ENCODE measurements at regions not wholly inside any gene's neighbourhood (a gene's known extent, or its start where the extent isn't known, plus 50 kb on each side); places are given as distances from the start of the nearest gene placed in this dataset.

DNA sequence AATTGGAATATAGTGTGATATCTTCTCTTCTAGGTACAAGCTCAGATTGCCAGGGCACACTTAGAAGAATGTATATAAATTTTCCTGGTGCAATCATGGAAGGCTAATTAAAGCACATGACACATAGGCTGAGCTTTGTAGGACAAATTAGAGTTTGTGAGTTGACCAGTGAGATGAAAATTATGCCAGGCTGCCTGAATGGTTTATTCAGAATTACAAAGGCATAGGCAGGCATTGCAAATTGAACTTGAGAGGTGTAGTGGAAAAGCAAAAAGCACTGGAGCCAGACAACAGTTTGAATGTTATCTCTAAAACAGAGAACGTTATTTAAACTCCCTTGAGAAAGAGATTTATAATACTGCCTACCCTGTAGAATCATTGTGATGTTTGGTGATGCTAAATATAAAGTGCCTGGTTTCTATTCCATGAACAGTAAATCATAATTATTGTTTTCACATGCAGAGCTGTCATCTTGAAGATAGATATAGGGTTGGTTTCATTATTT lies 712.1 kb downstream of the TBC1D32 start:
- TF ChIP-seq CTCF (IDR thresholded peaks at IDR 0.05; ENCODE audit: low read depth, low read length) (no peak), EZH2phosphoT487 (IDR thresholded peaks at IDR 0.05; ENCODE audit: low read depth) (no peak)
